ENCODE measurements at regions not wholly inside any gene's neighbourhood (a gene's known extent, or its start where the extent isn't known, plus 50 kb on each side); places are given as distances from the start of the nearest gene placed in this dataset.

DNA sequence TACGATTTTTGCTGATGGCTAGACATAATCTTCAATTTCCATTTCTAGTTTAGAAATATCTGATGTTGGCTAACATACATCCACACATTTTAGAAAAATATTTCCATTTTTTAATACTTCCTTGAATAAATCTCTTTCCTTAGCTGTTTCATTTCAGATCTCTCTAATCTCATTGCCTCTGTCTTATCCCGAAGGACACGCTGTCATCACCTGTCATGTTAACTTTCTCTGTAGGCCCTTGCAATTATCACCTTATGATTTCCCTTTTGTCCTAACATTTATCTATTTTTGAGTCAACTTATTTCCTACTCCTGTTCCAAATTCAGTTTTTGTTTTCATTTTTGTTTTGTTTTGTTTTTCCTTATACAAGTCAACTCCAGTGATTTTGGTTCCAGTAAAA lies 173.1 kb upstream of the POM121L12 start:
- Histone ChIP-seq H3K27ac (no peak overlapping the region), H3K36me3 (no peaks in the 10 kb centered on the region), H3K9me3 (no peaks in the 10 kb centered on the region), H3K4me1 (replicated peaks) (no peaks in the 10 kb centered on the region), H3K27me3 (replicated peaks; ENCODE audit: insufficient read depth) (no peaks in the 10 kb centered on the region), H3K4me3 (no peak overlapping the region)
- intact Hi-C loops (cut with DNase I), result no loop called here
- WGBS, result 92% methylated on average over 3 of the region's 3 CpGs
- TF ChIP-seq POLR2A (IDR thresholded peaks at IDR 0.05) (no peak), POLR2AphosphoS5 (IDR thresholded peaks at IDR 0.05) (no peak)
- TF ChIP-seq, protein P1, sequence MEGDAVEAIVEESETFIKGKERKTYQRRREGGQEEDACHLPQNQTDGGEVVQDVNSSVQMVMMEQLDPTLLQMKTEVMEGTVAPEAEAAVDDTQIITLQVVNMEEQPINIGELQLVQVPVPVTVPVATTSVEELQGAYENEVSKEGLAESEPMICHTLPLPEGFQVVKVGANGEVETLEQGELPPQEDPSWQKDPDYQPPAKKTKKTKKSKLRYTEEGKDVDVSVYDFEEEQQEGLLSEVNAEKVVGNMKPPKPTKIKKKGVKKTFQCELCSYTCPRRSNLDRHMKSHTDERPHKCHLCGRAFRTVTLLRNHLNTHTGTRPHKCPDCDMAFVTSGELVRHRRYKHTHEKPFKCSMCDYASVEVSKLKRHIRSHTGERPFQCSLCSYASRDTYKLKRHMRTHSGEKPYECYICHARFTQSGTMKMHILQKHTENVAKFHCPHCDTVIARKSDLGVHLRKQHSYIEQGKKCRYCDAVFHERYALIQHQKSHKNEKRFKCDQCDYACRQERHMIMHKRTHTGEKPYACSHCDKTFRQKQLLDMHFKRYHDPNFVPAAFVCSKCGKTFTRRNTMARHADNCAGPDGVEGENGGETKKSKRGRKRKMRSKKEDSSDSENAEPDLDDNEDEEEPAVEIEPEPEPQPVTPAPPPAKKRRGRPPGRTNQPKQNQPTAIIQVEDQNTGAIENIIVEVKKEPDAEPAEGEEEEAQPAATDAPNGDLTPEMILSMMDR (IDR thresholded peaks at IDR 0.05), result no peak
- no peak for DNase-seq (ENCODE audit: low spot score)

DNA sequence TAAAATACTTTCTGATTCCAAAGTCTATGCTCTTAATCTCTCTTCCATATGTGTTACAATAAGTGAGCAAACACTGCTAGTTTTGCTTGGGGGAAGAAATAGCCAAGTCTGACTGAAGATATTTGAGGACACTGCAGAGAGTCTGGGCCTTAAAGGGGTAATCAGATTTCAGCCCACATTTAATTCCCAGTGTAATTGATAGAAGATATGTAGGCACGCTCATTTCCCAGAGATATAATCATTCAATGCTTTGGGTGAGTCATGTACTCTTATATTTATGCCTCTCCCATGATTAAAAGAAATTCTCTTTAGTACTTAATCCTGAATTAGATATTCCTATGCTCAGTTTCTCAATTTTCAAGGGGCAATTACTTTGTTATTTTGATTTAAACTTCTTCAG lies 178.1 kb upstream of the POM121L12 start:
- Histone ChIP-seq H3K4me3 (no peak overlapping the region), H3K9me3 (no peaks in the 10 kb centered on the region), H3K36me3 (no peaks in the 10 kb centered on the region), H3K4me1 (replicated peaks) (no peaks in the 10 kb centered on the region), H3K27me3 (replicated peaks; ENCODE audit: insufficient read depth) (no peaks in the 10 kb centered on the region), H3K27ac (no peak overlapping the region)
- intact Hi-C loops (cut with DNase I), result no loop called here
- WGBS, result 0% methylated on average over 1 of the region's 1 CpG
- no peak for DNase-seq (ENCODE audit: low spot score)
- TF ChIP-seq, protein P1 (IDR thresholded peaks at IDR 0.05), result no peak
- no peak for TF ChIP-seq POLR2A (IDR thresholded peaks at IDR 0.05)
- TF ChIP-seq POLR2AphosphoS5 (IDR thresholded peaks at IDR 0.05), result no peak

DNA sequence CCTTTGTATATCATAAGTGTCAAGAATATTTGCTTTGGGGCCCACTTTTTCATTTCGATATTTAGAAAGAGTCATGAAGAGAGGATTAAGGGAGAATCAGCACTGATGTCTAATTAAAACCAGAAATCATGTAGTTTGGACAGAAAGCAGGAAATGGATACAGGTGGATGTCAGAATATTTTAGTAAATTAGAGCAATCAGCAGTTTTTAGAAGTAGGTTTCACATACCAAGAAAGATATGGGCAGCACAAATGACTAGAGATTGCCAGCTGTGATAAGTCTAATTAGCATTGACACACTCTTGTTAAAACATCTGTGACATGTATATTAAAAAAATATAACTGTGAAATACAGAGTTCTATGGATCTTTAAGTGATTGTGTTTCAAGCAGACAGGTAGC lies 180.8 kb upstream of the POM121L12 start:
- Histone ChIP-seq H3K27me3 (replicated peaks; ENCODE audit: insufficient read depth) (no peaks in the 10 kb centered on the region), H3K36me3 (no peaks in the 10 kb centered on the region), H3K27ac (no peak overlapping the region), H3K4me3 (no peak overlapping the region), H3K4me1 (replicated peaks) (no peaks in the 10 kb centered on the region), H3K9me3 (no peaks in the 10 kb centered on the region)
- 51% methylated on average over 1 of the region's 1 CpG for WGBS
- TF ChIP-seq POLR2AphosphoS5 (IDR thresholded peaks at IDR 0.05), result no peak
- TF ChIP-seq, protein P1 (IDR thresholded peaks at IDR 0.05), result no peak
- no peak for TF ChIP-seq POLR2A (IDR thresholded peaks at IDR 0.05)
- intact Hi-C loops (cut with DNase I), result no loop called here
- no peak for DNase-seq (ENCODE audit: low spot score)

DNA sequence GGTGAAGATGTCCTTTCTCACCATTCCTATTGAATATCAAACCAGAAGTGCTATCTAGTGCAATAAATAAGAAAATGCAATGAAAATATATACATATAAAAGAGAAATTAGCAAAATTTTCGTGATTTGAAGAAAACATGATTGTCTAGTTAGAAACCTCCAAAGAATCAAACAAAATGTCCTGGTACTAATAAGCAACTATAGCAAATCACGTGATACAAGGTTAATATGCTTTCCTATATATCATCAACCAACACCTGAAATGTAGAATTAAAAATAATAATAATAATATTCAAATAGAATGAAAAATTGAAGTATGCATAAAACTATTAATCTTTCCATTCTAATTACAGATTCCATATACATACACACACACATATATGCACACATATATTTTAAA lies 183.9 kb upstream of the POM121L12 start:
- intact Hi-C loops (cut with DNase I), result no loop called here

DNA sequence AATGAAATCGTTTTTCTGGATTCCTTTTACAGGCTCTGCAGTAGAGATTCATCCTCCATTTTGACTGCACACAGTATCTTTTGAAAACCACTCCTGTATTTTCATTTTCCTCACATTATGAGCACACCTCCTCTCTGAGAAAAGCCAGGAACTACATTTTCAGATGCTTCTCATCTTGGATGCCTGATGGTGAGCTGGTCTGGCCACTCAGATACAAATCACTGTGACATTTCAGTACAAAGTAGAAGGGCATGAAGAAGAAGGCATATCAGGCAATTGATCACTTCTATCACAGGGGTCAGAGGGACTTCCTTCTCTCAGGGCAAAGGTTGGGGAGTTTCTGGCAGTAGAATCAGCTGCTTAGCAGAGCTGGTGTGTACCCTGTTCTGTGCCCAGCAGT lies 192.0 kb upstream of the POM121L12 start:
- Histone ChIP-seq H3K27ac (no peak overlapping the region), H3K27me3 (replicated peaks; ENCODE audit: insufficient read depth) (no peaks in the 10 kb centered on the region), H3K4me3 (no peak overlapping the region), H3K36me3 (no peaks in the 10 kb centered on the region), H3K4me1 (replicated peaks) (no peaks in the 10 kb centered on the region), H3K9me3 (no peaks in the 10 kb centered on the region)
- intact Hi-C loops (cut with DNase I), result no loop called here
- no peak for DNase-seq (ENCODE audit: low spot score)
- 19% methylated on average over 1 of the region's 1 CpG for WGBS
- TF ChIP-seq, protein P1 (IDR thresholded peaks at IDR 0.05), result no peak
- TF ChIP-seq POLR2AphosphoS5 (IDR thresholded peaks at IDR 0.05) (no peak), POLR2A (IDR thresholded peaks at IDR 0.05) (no peak)

More for the DNA sequence above, 183.9 kb upstream of the POM121L12 start:
- no peak for TF ChIP-seq POLR2AphosphoS5 (IDR thresholded peaks at IDR 0.05)
- TF ChIP-seq, protein P1 (IDR thresholded peaks at IDR 0.05), result no peak
- Histone ChIP-seq H3K36me3 (no peaks in the 10 kb centered on the region), H3K9me3 (no peaks in the 10 kb centered on the region), H3K4me3 (no peak overlapping the region), H3K4me1 (replicated peaks) (no peaks in the 10 kb centered on the region), H3K27ac (no peak overlapping the region), H3K27me3 (replicated peaks; ENCODE audit: insufficient read depth) (no peaks in the 10 kb centered on the region)
- 52% methylated on average over 2 of the region's 2 CpGs for WGBS
- no peak for DNase-seq (ENCODE audit: low spot score)
